CD4-positive, alpha-beta T cell treated with Interleukin-4 for 1 hour (primary cell): ENCODE measurements at regions not wholly inside any gene's neighbourhood (a gene's known extent, or its start where the extent isn't known, plus 50 kb on each side); places are given as distances from the start of the nearest gene placed in this dataset.

ENCODE experiments used
- DNase-seq, 2 donors: peaks; one replicate each; pipeline ENCODE4 v3.0.0-alpha.2; 2020 to 2022

GRCh38 chr13:89865164-89866064, 1482.1 kb upstream of the MIR17HG start:
- DNase-seq: no peak

GRCh38 chr13:89869312-89869711, 1478.2 kb upstream of the MIR17HG start:
- DNase-seq: no peak

GRCh38 chr13:89878904-89879303, 1468.6 kb upstream of the MIR17HG start:
- no peak for DNase-seq

- no peak for DNase-seq
Measured at GRCh38 chr13:89880201-89880600, 1467.3 kb upstream of the MIR17HG start.

- DNase-seq: no peak
Measured at GRCh38 chr13:89883893-89884448, 1463.5 kb upstream of the MIR17HG start.

- no peak for DNase-seq
Measured at GRCh38 chr13:89890806-89891205, 1456.7 kb upstream of the MIR17HG start.

GRCh38 chr13:89891416-89891815, 1456.1 kb upstream of the MIR17HG start:
- no peak for DNase-seq

GRCh38 chr13:89897681-89898080, 1449.8 kb upstream of the MIR17HG start:
- DNase-seq: no peak

- DNase-seq: no peak
Measured at GRCh38 chr13:89899302-89900103, 1448.0 kb upstream of the MIR17HG start.

GRCh38 chr13:89900104-89900765, 1447.3 kb upstream of the MIR17HG start:
- DNase-seq: no peak

- DNase-seq: no peak
Measured at GRCh38 chr13:89902223-89902622, 1445.3 kb upstream of the MIR17HG start.

GRCh38 chr13:89903115-89903514, 1444.4 kb upstream of the MIR17HG start:
- no peak for DNase-seq

- no peak for DNase-seq
Measured at GRCh38 chr13:89910166-89910565, 1437.3 kb upstream of the MIR17HG start.

- no peak for DNase-seq
Measured at GRCh38 chr13:89916551-89916950, 1430.9 kb upstream of the MIR17HG start.

- DNase-seq: no peak
Measured at GRCh38 chr13:89920461-89920860, 1427.0 kb upstream of the MIR17HG start.

GRCh38 chr13:89923052-89923451, 1424.4 kb upstream of the MIR17HG start:
- DNase-seq: no peak

GRCh38 chr13:89923736-89924135, 1423.8 kb upstream of the MIR17HG start:
- no peak for DNase-seq

GRCh38 chr13:89925107-89925506, 1422.4 kb upstream of the MIR17HG start:
- DNase-seq: no peak

- no peak for DNase-seq
Measured at GRCh38 chr13:89930861-89931260, 1416.6 kb upstream of the MIR17HG start.

GRCh38 chr13:89932902-89933301, 1414.6 kb upstream of the MIR17HG start:
- no peak for DNase-seq

GRCh38 chr13:89936256-89936655, 1411.2 kb upstream of the MIR17HG start:
- DNase-seq: no peak

GRCh38 chr13:89937420-89937819, 1410.1 kb upstream of the MIR17HG start:
- no peak for DNase-seq

- DNase-seq: no peak
Measured at GRCh38 chr13:89940383-89940782, 1407.1 kb upstream of the MIR17HG start.
